H7 (cell line): ENCODE measurements at regions not wholly inside any gene's neighbourhood (a gene's known extent, or its start where the extent isn't known, plus 50 kb on each side); places are given as distances from the start of the nearest gene placed in this dataset.
A peak's percentile ranks its signal among the peaks of the same experiment; 100 is the strongest.
"Not testable (repeated sequence)": the region's sequence is repeated elsewhere in the genome, so short reads cannot be mapped to it uniquely, and the experiment has no call there.

Source experiments
- DNase-seq: peaks from one replicate; pipeline ENCODE4 v3.0.0; 2012
- H3K27me3 ChIP-seq: 2 replicates; pipeline ENCODE4 v1.6.0; 2011; ENCODE audit warnings: mild to moderate bottlenecking, low read length; ENCODE audit not compliant: control insufficient read depth, insufficient read depth
- H3K36me3 ChIP-seq: replicated peaks from 2 replicates; pipeline ENCODE4 v1.5.1; 2011; ENCODE audit warnings: low read length; ENCODE audit not compliant: control insufficient read depth, insufficient read depth
- H3K4me3 ChIP-seq: 2 replicates; pipeline ENCODE4 v1.5.1; 2011; ENCODE audit warnings: low read depth, mild to moderate bottlenecking, control low read depth, low read length, moderate library complexity; ENCODE audit not compliant: insufficient read depth

GRCh38 chr6:71360556-71361335, 72.1 kb downstream of the OGFRL1 start:
- H3K4me3 ChIP-seq, H3K36me3 ChIP-seq, H3K27me3 ChIP-seq, DNase-seq: not testable (repeated sequence)

GRCh38 chr6:71364889-71365542, 76.4 kb downstream of the OGFRL1 start:
- no peaks in the 10 kb centered on the region for H3K27me3 ChIP-seq
- no peak overlapping the region for H3K4me3 ChIP-seq
- DNase-seq = no peak
- H3K36me3 ChIP-seq = no peaks in the 10 kb centered on the region

GRCh38 chr6:71367756-71368155, 79.1 kb downstream of the OGFRL1 start:
- Histone ChIP-seq H3K4me3 (no peak overlapping the region), H3K36me3 (no peaks in the 10 kb centered on the region), H3K27me3 (no peaks in the 10 kb centered on the region)
- no peak for DNase-seq

GRCh38 chr6:71368284-71368683, 79.7 kb downstream of the OGFRL1 start:
- Histone ChIP-seq H3K36me3 (no peaks in the 10 kb centered on the region), H3K4me3 (no peak overlapping the region), H3K27me3 (no peaks in the 10 kb centered on the region)
- DNase-seq = no peak

GRCh38 chr6:71371559-71371958, 82.9 kb downstream of the OGFRL1 start:
- DNase-seq = no peak
- H3K4me3 ChIP-seq = no peak overlapping the region
- H3K27me3 ChIP-seq = no peaks in the 10 kb centered on the region
- no peaks in the 10 kb centered on the region for H3K36me3 ChIP-seq

- Histone ChIP-seq H3K36me3 (no peaks in the 10 kb centered on the region), H3K4me3 (no peak overlapping the region), H3K27me3 (no peaks in the 10 kb centered on the region)
- no peak for DNase-seq
Observed at GRCh38 chr6:71373943-71374342, 85.3 kb downstream of the OGFRL1 start.

GRCh38 chr6:71375676-71376075, 87.1 kb downstream of the OGFRL1 start:
- no peaks in the 10 kb centered on the region for H3K27me3 ChIP-seq
- no peak for DNase-seq

GRCh38 chr6:71376830-71377229, 88.2 kb downstream of the OGFRL1 start:
- no peak overlapping the region for H3K4me3 ChIP-seq
- no peaks in the 10 kb centered on the region for H3K27me3 ChIP-seq
- no peaks in the 10 kb centered on the region for H3K36me3 ChIP-seq
- DNase-seq = no peak

More at GRCh38 chr6:71375676-71376075, 87.1 kb downstream of the OGFRL1 start:
- Histone ChIP-seq H3K4me3 (no peak overlapping the region), H3K36me3 (no peaks in the 10 kb centered on the region)

GRCh38 chr6:71383476-71383875, 94.9 kb downstream of the OGFRL1 start:
- H3K36me3 ChIP-seq = no peaks in the 10 kb centered on the region
- H3K4me3 ChIP-seq = no peak overlapping the region
- H3K27me3 ChIP-seq = no peaks in the 10 kb centered on the region
- DNase-seq = no peak

GRCh38 chr6:71383901-71384489, 95.4 kb downstream of the OGFRL1 start:
- Histone ChIP-seq H3K4me3 (no peak overlapping the region), H3K27me3 (no peaks in the 10 kb centered on the region), H3K36me3 (no peaks in the 10 kb centered on the region)
- DNase-seq = peak; percentile 1

- H3K4me3 ChIP-seq = no peak overlapping the region
- no peaks in the 10 kb centered on the region for H3K27me3 ChIP-seq
- no peaks in the 10 kb centered on the region for H3K36me3 ChIP-seq
- DNase-seq = no peak
Observed at GRCh38 chr6:71385111-71385822, 96.7 kb downstream of the OGFRL1 start.

- no peak for DNase-seq
- Histone ChIP-seq H3K27me3 (no peaks in the 10 kb centered on the region), H3K4me3 (no peak overlapping the region), H3K36me3 (no peaks in the 10 kb centered on the region)
Observed at GRCh38 chr6:71386215-71386614, 97.6 kb downstream of the OGFRL1 start.

GRCh38 chr6:71387179-71387578, 98.6 kb downstream of the OGFRL1 start:
- H3K4me3 ChIP-seq = no peak overlapping the region

GRCh38 chr6:71388068-71388744, 99.6 kb downstream of the OGFRL1 start:
- H3K4me3 ChIP-seq = no peak overlapping the region
- no peaks in the 10 kb centered on the region for H3K27me3 ChIP-seq
- no peak for DNase-seq
- H3K36me3 ChIP-seq = no peaks in the 10 kb centered on the region

More at GRCh38 chr6:71387179-71387578, 98.6 kb downstream of the OGFRL1 start:
- Histone ChIP-seq H3K36me3 (no peaks in the 10 kb centered on the region), H3K27me3 (no peaks in the 10 kb centered on the region)
- DNase-seq = no peak
